ENCODE measurements at regions not wholly inside any gene's neighbourhood (a gene's known extent, or its start where the extent isn't known, plus 50 kb on each side); places are given as distances from the start of the nearest gene placed in this dataset.

- Histone ChIP-seq H3K36me3 (replicated peaks) (no peaks in the 10 kb centered on the region), H3K27ac (no peak overlapping the region), H3K27me3 (replicated peaks) (no peaks in the 10 kb centered on the region), H3K4me3 (ENCODE audit: low read depth, low read length) (no peak overlapping the region)
- no peak for DNase-seq
- no peak for TF ChIP-seq CTCF (IDR thresholded peaks at IDR 0.05; ENCODE audit: low read depth, low read length, missing control alignments)
- in situ Hi-C loops (cut with HindIII; ENCODE audit: low pct_ligation_motif_present, low sequenced_read_pairs), result no loop called here
Observed at GRCh38 chr15:35596285-35596684, 50.3 kb upstream of the DPH6 start.

GRCh38 chr15:35602836-35603235, 56.9 kb upstream of the DPH6 start:
- H3K4me3 ChIP-seq (ENCODE audit: low read depth, low read length), result no peak overlapping the region
- in situ Hi-C loops (cut with HindIII; ENCODE audit: low pct_ligation_motif_present, low sequenced_read_pairs), result no loop called here
- DNase-seq, result no peak
- no peaks in the 10 kb centered on the region for H3K27me3 ChIP-seq (replicated peaks)
- TF ChIP-seq CTCF (IDR thresholded peaks at IDR 0.05; ENCODE audit: low read depth, low read length, missing control alignments), result no peak
- H3K36me3 ChIP-seq (replicated peaks), result no peaks in the 10 kb centered on the region
- no peak overlapping the region for H3K27ac ChIP-seq

- TF ChIP-seq CTCF (IDR thresholded peaks at IDR 0.05; ENCODE audit: low read depth, low read length, missing control alignments), result no peak
- Histone ChIP-seq H3K27me3 (replicated peaks) (no peaks in the 10 kb centered on the region), H3K36me3 (replicated peaks) (no peaks in the 10 kb centered on the region), H3K27ac (no peak overlapping the region), H3K4me3 (ENCODE audit: low read depth, low read length) (no peak overlapping the region)
- peak; percentile 27 for DNase-seq
- in situ Hi-C loops (cut with HindIII; ENCODE audit: low pct_ligation_motif_present, low sequenced_read_pairs), result no loop called here
Observed at GRCh38 chr15:35603301-35603700, 57.3 kb upstream of the DPH6 start.

GRCh38 chr15:35603856-35604255, 57.9 kb upstream of the DPH6 start:
- no peaks in the 10 kb centered on the region for H3K36me3 ChIP-seq (replicated peaks)
- H3K4me3 ChIP-seq (ENCODE audit: low read depth, low read length), result no peak overlapping the region
- TF ChIP-seq CTCF (IDR thresholded peaks at IDR 0.05; ENCODE audit: low read depth, low read length, missing control alignments), result no peak
- DNase-seq, result no peak
- H3K27me3 ChIP-seq (replicated peaks), result no peaks in the 10 kb centered on the region
- in situ Hi-C loops (cut with HindIII; ENCODE audit: low pct_ligation_motif_present, low sequenced_read_pairs), result no loop called here
- no peak overlapping the region for H3K27ac ChIP-seq

GRCh38 chr15:35605764-35606449, 59.9 kb upstream of the DPH6 start:
- in situ Hi-C loops (cut with HindIII; ENCODE audit: low pct_ligation_motif_present, low sequenced_read_pairs), result no loop called here
- Histone ChIP-seq H3K27me3 (replicated peaks) (no peaks in the 10 kb centered on the region), H3K27ac (no peak overlapping the region), H3K4me3 (ENCODE audit: low read depth, low read length) (no peak overlapping the region), H3K36me3 (replicated peaks) (no peaks in the 10 kb centered on the region)
- TF ChIP-seq CTCF (IDR thresholded peaks at IDR 0.05; ENCODE audit: low read depth, low read length, missing control alignments), result no peak
- no peak for DNase-seq

GRCh38 chr15:35606450-35606779, 60.5 kb upstream of the DPH6 start:
- H3K36me3 ChIP-seq (replicated peaks), result no peaks in the 10 kb centered on the region
- in situ Hi-C loops (cut with HindIII; ENCODE audit: low pct_ligation_motif_present, low sequenced_read_pairs), result no loop called here
- no peak overlapping the region for H3K4me3 ChIP-seq (ENCODE audit: low read depth, low read length)
- no peak overlapping the region for H3K27ac ChIP-seq
- TF ChIP-seq CTCF (IDR thresholded peaks at IDR 0.05; ENCODE audit: low read depth, low read length, missing control alignments), result no peak
- H3K27me3 ChIP-seq (replicated peaks), result no peaks in the 10 kb centered on the region
- DNase-seq, result no peak

All from brain microvascular endothelial cell (primary cell).